Kidney tubule cell (primary cell): ENCODE measurements at regions not wholly inside any gene's neighbourhood (a gene's known extent, or its start where the extent isn't known, plus 50 kb on each side); places are given as distances from the start of the nearest gene placed in this dataset.
A peak's percentile ranks its signal among the peaks of the same experiment; 100 is the strongest.

Experiments used
- DNase-seq: peaks from one replicate; pipeline ENCODE4 v3.0.0-alpha.2; 2018; ENCODE audit warnings: low spot score

DNA sequence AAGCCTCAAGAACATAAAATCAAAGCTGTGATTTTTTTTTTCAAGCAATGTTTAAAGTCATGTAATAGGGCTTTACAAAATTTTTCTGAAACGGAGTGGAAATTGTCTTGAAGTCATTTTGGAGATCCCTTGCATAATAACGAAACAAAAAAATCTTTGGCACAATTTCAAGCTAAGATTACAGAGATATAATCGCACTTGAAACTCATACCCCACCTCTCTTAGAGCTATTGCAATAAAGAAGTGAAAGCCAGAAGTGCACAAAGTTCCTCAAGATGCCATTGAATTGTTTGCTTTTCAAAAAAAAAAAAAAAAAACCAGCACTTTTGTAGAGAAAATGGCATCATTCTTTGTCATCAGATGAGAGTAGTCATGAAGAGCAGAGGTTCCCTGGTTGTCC is 152.3 kb downstream of the PAX3 start:
- DNase-seq = no peak

DNA sequence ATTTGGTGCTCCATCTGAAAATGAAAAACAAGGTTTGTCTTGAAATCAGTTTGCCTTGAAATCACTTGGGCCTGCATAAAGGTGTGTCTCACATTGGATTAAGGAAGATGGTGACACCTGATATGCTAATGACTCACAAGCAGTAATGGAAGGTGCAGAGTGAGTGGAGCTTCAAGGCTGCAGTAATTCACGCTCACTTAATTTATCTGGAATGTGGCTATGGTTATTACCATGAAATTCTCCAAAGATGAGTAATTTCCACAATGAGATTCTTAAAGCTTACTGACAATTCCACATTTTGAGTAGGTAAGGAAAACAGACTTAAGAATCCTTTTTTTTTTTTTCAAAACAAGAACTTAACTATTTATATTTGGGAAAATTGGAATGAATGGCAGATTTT is 156.8 kb downstream of the PAX3 start:
- DNase-seq = peak; percentile 95

DNA sequence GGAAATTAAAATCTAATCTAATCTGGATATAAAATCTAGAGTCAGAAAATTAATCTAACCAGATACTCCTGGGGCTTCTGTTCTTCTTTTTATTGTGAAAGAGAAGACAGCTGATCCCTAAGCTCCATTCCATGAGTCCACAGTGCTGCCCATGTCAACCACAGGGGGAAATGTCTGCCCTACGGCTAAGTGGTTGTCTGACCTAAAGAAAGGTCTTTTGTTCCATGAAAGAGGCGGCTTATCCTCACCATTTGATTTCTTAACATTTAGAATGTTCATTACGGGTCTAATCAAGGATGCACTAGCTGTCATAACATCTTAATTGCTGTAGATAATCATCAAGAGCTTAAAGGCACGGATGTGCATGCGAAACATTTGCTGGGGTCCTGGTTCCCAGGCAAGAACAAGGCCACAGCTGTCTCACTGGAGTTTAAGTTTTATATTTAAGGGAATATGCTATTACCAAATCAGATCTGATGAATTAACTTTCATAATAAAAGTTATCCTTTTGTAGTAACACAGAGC is 162.6 kb downstream of the PAX3 start:
- DNase-seq = no peak

DNA sequence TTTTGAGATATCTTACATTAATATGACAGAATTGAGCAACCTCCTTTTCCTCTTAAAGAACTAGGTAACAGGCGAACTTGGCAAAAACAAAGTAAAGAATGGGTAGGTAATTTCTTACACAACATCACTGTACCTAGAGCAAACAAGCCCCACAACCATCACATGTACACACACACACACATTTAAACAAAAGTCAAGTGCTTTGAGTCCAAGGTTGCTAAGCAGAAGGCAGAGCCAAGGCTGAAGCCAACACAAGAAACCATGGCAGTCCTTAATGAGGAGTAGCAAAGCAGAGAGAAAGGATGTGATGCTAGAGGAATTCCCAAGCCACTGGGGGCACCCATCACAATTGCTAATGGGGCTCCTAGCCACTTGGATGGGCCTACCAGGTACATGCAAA is 164.1 kb downstream of the PAX3 start:
- DNase-seq = no peak

DNA sequence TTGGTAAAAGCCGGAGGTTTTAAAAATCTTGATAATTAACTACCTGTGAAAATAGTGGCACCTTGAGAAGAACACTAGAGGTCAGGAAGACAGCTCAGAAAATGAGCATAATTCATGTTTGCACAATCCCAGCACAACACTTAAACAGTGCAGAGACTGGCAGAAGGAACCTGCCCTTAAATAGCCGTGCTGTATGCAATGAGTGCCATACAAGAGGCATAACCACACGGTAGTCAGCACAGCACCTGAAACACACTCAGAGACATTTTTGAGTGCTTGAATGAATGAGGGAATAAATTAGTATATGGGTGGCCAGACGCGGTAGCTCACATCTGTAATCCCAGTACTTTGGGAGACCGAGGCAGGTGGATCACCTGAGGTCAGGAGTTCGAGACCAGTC is 164.9 kb downstream of the PAX3 start:
- DNase-seq = no peak

DNA sequence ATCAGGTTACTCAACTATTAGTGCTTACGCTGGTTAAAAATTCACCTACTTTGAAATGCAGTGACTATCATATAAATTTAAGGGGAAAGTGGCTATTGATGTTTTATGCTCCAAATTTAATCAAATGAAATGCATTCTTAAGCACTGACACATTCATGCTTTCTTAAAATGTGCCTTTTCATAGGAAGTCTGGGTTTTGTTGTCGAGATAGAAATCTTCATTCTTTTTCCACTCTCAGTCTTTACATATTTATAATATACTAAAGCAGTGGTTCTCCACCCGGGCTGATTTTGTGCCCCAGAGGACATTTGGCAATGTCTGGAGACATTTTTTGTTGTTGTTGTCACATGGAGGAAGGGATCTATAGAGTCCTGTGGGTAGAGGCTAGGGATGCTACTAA is 167.9 kb downstream of the PAX3 start:
- DNase-seq = no peak

DNA sequence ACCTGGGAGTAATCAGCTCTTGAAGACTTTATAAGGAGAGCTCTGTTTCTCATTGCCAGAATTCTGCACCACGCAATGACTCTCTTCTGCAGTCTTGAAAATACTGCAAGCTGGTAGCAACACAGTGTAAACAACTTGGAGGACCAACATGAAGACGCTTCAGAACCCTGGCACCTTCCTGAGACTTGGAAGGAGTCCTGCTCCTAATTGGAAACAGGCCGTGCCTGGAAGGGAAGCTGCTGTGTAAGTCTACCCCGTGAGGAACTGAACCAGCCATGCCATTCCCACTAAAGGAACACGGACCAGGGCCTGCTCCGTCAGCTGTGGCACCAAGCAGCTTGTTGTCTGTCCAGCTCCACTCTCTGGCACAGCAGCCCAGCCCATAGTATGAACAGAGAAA is 171.1 kb downstream of the PAX3 start:
- DNase-seq = no peak

DNA sequence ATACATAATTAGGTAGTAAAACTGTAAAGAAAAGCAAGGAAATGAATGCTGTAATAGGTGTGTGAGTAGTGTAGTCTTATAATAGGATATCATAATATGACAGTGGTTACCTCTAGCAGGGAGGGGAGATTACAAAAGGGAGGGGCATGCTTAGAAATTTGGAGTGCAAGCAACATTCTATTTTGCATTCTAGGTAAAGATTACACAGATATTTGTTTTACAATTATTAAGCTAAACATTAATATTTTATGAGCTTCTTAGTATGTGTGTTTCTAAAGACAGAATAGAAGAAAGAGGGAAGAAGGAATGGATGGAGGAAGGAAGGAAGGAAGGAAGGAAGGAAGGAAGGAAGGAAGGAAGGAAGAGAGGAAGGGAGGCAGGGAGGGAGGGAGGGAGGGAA is 177.9 kb downstream of the PAX3 start:
- no peak for DNase-seq

DNA sequence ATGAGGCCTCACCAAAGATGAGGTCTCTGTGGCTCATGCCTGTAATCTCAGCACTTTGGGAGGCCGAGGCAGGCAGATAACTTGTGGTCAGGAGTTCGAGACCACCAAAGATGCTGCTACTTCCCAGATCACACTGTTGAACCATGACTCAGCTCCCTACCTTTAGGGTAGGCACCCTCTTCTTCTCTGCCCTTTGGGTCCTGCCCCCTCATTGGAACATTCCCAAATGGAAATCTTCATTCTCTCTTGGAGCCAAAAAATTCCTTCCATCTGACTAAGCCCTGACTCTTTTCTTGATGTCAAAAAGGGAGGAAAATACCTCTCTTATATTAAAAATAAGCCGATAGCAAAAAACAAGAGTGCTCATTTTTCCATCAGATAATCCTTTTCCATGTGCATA is 183.5 kb downstream of the PAX3 start:
- no peak for DNase-seq

DNA sequence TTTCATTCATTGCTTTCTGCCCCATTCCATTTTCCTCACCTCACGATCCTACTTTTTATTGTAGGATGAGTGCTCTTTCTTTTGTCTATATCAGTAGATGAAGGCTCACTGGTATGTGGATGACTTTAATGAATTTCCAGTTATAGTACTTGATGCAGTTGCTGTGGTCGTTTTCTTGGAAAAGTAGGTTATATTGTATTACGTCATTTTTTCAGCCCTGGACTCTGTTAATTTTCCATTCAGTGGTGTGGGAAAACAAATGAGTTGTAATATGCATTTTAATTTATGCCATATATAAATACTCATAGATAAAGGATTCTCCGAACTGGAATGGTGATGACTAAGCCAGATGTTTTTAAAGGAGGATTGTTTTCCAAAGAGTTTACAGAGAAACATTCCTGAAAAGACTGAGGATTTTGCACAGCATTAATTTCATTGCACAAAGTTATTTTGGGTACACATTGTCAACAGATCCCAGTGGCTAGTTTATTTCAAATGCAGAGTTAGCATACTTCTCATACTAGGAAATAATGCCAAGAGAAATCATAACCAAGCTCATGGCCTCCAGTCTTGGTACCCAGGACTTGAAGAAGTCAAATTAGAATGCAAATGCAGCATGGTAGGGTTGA is 189.7 kb downstream of the PAX3 start:
- DNase-seq = no peak

DNA sequence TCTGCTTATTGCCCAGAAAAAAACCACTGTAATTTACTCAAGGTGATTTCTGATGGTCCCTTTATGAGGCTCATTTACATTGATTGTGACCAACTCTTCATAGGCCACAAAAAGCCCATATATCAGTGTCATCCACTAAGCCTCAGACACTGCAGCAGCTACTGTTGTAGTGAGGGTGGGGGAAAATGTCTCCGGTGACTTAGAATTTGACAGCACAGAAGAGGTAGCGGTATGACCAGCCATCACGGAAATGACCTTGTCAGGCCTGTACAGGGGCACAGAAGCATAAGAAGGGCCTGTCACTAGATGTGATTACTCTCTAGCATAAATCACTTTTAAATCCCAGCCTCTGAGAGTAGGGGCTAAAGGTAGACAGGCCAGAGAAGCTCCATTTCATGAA is 190.3 kb downstream of the PAX3 start:
- DNase-seq = no peak

DNA sequence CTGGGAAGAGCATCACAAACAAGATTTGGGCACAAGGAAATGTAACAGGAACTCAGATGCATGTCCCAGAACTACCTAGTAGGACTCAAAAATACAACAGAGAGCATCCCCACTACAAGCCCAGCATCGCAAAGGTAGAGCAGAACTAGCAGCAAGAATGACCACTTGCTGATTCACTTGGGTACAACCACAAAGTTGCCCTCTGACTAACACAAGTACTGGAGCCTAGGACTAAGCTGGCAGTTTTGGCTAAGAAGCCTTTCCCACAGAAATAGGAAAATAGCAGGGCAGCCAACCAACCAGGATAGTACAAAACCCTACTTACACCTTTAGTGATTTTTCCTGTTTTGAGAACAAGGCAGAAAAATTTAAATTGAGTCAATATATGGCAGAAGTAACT is 193.8 kb downstream of the PAX3 start:
- peak; percentile 50 for DNase-seq

DNA sequence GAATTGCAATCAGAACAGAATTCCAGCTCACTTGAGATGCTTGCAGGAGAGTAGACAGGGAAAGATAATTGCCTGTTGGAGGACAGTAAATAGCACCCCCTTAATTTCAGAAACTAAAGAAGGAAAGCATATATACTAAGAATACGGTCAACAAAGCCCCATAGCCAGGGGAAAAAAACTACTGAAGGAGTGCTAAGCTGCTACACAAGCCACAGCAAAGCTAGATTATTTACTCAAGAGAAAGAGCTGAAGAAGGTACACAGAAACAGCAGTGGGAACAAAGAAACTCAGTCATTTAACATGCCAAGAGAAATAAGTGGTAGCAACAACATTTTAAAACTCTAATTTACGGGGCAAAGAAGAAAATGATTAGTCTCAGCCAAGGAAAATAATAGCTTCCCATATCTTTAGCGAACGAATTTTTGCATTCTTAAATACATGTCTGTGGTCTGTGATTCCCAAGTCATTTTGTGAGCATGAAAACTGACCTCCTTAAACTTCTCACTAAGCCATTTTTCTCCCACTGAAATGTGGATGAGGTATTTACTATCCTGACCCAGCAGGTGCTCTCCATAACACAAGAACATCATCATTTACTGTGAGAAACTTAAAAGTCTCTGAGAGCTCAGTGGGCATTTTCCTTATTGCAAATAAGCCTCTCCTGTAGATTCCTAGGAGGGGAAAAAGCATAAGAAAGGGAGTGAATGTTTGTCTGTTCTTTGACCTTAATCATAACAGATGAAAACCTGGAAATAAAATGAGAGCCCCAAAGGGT is 196.0 kb downstream of the PAX3 start:
- DNase-seq = no peak

DNA sequence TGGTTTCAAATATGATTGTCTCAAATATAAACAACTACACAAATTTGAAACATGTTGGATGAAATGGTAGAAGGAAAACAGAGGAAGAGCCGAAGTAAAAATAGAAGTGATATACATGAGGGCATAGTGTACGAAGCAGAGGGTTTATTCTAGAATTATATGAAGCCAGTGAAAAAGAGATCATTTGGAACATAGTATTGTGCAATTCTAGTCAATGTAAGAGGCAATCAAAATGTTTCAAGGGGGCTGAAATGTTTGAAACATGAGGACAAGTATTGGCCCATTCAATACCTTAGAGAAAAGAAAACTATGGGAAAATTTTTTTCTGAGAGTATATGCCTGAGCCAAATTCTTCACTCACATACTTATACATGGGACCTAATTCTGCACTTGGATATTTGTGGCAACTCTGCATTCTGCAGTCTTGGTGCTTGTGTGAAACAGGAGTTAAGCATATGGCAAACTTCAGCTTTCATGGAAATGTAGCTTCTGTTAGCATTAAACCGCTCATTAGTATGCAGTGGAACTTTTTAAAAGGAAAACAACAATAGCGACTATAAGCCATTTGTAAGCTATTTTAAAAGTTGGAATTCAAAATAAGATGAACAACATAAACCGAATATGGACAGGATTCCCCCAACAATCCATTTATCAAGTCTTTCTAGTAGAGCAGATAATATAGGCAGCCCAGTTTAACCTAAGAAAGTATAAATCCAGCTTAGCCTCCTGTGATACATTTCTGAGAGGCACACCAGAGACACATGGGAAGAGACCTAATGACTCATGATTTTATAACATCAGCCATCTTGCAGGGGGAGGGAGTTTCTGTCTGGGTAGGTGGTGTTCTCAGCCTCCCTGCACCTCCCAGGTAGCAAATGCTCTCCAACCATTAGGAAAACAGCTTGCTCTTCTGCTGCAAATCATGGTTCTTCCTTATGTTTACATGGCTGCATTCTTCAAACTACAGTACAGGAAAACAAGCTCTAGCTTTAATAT is 197.8 kb downstream of the PAX3 start:
- no peak for DNase-seq

DNA sequence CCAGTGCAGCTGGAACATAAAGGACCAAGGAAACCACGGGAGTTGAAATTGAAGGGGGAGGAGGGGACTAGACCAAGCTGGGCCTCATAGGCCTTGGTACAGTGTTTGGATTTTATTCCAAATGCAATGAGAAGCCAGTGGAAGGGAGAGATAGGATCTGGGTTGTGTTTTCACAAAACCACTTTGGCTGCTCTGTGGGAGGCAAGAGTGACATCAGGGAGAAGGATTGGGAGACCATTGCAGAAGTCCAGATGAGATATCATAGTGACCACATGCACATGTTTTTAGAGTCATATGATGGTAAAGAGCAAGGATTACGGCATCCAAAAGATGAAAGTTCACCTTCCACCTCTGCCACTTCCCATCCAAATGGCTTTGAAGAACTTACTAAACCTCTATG is 210.2 kb downstream of the PAX3 start:
- no peak for DNase-seq

DNA sequence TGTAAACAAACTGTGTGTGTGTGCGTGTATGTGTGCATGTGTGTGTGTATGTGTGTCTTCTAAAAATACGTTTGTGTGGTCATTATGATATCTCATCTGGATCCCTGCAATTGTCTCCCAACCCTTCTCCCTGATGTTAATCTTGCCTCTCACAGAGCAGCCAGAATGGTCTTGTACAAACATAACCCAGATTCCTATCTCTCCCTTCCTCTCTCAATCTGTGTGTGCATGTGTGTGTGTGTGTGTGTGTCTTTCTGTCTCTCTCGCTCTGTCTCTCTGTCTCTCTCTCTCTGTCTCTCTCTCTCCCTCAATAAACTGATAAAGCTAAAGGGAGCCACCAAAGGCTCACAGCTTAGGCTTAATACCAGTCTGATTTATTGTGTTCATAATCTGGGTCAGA is 210.8 kb downstream of the PAX3 start:
- no peak for DNase-seq

DNA sequence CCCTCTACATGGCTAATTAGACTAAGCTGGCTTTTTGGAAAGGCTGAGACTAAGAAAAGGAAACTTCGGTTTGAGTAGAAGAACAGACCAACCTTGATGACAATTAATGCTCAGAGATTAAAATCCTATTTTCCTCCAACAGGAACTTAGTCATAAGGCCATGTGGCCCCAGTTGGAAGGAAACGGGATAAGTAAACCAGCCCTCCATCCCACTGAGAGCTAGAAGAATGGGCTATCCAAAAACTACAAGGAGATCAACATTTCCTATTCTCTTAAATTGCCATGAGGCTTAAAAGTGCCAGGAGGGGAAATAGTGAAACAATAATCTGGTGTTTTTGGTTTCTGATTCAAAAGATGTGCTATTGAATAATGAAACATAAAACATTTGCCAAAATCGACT is 216.6 kb downstream of the PAX3 start:
- no peak for DNase-seq

DNA sequence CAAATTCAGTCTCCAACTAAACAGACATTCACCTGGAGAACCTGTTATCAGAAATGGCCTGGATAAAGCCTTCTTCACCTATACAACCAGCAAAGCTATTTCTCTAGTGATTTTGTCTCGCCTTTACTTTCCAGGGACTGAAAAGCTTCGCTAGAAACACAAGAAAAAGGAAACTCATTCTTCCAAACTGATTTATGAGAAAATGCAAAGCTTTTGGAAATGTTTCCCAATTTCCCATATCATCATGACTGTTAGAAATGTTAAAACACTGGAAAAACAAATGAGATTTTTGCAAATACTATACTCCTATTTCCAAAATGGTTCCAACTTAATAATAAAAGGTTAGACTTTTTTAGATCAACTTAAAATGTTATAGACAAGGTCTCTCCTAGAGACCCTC is 218.7 kb downstream of the PAX3 start:
- no peak for DNase-seq

DNA sequence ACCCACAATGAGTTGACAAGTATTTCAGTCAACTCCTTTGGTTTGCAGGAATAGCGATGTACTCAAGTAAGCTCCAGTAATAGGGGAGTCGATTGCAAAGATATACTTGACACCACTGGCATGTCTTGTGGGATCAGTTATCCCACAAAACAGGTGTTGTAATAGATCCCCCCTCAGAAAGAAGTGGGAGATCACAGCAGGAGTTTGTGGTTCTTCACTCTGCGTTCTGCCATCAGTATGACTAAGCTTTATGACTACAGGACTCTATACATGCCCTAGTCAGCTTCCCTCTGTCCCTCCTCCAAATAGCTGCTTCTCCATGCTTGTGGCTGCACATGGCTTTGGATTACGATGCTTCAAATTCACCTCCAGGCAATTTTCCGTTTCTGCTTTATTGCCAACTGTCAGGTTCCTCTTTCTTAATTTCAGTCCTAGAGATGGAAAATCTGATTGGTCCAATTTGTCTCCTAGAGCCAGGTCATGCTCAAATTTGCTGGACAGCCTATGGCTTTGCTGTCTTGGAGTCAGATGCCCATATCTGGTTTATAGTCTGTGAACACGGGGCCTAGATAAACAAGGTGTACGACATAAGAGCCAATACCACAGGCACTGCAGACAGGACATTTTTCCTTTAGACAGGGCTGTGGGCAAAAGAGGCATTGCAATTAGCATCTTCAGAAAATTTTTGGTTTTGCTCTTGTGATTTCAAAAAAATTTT is 221.7 kb downstream of the PAX3 start:
- DNase-seq = no peak

DNA sequence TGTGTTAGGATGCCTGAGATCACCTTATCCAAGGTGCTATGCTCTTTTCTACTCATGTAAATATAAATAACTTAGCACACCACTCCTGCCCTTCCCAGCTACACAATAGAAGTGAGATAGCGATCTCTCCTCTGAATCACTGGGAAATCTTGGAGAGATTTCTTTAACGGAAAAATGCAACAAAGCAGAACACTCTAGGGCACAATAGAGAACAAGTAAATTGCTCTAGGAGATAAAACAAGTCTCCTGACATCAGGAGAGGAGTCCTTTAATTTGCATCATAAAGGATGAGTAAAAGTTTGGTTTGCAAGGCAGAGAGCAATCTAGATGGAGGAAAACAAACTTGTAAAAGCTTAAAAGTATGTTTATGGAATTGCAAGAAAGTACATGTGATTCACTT is 224.1 kb downstream of the PAX3 start:
- DNase-seq = no peak

DNA sequence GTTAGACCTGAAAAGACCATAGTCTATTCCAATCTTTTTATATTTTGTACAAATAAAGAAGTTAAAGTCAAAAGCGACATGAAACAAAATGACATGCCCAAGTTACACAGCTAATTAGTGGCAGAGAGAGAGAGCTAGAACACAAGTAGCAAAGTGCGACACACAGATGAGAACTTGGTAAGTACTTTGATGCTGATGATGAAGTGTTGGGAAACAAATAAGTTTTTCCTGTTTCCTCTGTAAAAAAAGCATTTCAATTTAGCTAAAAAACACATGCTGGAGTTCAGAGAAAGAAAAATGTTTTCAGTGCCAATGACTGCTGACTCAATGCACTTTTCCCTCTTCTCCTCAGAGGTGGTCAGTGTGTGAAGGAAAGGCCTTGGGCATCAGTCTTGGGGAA is 226.9 kb downstream of the PAX3 start:
- no peak for DNase-seq

DNA sequence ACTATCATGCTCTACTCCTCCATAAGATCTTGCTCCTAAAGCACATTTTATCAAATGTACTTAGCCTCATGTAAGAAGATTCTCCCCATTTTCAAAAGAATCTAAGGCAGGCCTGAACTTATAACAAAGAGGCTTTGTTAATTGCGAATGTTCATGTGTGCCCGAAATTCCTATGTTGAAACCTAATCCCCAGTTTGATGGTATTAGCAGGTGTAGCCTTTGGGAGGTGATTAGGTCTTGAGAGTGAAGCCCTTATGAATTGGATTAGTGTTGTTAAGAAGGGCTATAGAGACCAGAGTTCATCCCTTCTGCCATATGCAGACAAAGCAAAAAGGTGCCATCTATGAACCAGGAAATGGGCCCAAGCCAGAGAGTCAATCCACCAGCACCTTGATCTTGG is 234.5 kb downstream of the PAX3 start:
- no peak for DNase-seq
